ENCODE measurements at regions not wholly inside any gene's neighbourhood (a gene's known extent, or its start where the extent isn't known, plus 50 kb on each side); places are given as distances from the start of the nearest gene placed in this dataset.

DNA sequence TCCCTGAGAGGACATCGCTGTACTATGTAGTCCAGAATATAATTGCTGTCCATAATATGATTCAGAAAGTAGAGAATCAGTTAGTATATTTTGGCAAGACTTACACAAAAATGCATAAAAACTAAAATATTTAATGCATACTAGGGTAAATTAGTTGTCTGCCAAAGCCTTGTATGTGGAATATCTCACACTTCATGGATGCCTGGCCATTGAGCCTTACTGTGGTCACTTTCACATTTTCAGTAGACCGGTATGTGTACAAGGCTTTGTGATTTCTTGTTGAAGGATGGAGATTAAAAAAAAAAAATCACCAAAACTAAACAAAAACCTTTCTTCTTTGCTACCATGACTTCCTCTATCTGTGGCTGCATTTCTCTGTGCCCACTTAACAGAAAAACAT is 197.3 kb upstream of the DDHD1 start:
- TF ChIP-seq POLR2A (IDR thresholded peaks at IDR 0.05): no peak
- TF ChIP-seq, protein P1, sequence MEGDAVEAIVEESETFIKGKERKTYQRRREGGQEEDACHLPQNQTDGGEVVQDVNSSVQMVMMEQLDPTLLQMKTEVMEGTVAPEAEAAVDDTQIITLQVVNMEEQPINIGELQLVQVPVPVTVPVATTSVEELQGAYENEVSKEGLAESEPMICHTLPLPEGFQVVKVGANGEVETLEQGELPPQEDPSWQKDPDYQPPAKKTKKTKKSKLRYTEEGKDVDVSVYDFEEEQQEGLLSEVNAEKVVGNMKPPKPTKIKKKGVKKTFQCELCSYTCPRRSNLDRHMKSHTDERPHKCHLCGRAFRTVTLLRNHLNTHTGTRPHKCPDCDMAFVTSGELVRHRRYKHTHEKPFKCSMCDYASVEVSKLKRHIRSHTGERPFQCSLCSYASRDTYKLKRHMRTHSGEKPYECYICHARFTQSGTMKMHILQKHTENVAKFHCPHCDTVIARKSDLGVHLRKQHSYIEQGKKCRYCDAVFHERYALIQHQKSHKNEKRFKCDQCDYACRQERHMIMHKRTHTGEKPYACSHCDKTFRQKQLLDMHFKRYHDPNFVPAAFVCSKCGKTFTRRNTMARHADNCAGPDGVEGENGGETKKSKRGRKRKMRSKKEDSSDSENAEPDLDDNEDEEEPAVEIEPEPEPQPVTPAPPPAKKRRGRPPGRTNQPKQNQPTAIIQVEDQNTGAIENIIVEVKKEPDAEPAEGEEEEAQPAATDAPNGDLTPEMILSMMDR (IDR thresholded peaks at IDR 0.05): no peak
- no peak for TF ChIP-seq POLR2AphosphoS5 (IDR thresholded peaks at IDR 0.05)
